GM12872 (cell line): ENCODE measurements at regions not wholly inside any gene's neighbourhood (a gene's known extent, or its start where the extent isn't known, plus 50 kb on each side); places are given as distances from the start of the nearest gene placed in this dataset.

Experiments
- TF ChIP-seq, protein P1 (sequence below): IDR thresholded peaks from 3 replicates; pipeline ENCODE4 v1.5.1; 2011; ENCODE audit warnings: low read depth, mild to moderate bottlenecking, low read length, moderate library complexity; ENCODE audit not compliant: insufficient read depth

DNA sequence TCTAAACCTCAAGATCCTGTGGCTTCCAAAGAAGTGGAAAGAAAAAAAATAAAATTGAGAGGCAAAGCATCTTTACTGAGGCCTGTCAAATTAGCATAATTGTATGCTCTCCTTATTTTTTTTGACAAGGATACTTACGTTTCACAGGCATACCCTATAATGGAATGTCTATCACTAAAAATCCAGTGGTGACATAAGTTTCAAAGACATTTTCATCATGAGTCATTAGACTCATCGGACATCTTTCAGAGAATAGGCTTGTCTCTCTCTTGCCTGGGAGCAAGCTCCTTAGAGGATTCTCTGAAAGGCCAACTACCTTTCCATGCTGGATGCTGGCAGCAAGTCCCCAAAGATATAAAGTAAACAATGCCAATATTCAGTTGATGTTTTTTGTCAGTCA is 380.7 kb upstream of the STEAP1 start:
- TF ChIP-seq, protein P1, sequence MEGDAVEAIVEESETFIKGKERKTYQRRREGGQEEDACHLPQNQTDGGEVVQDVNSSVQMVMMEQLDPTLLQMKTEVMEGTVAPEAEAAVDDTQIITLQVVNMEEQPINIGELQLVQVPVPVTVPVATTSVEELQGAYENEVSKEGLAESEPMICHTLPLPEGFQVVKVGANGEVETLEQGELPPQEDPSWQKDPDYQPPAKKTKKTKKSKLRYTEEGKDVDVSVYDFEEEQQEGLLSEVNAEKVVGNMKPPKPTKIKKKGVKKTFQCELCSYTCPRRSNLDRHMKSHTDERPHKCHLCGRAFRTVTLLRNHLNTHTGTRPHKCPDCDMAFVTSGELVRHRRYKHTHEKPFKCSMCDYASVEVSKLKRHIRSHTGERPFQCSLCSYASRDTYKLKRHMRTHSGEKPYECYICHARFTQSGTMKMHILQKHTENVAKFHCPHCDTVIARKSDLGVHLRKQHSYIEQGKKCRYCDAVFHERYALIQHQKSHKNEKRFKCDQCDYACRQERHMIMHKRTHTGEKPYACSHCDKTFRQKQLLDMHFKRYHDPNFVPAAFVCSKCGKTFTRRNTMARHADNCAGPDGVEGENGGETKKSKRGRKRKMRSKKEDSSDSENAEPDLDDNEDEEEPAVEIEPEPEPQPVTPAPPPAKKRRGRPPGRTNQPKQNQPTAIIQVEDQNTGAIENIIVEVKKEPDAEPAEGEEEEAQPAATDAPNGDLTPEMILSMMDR, result no peak

- TF ChIP-seq, protein P1, result no peak
Measured at GRCh38 chr7:89775459-89775858, 378.8 kb upstream of the STEAP1 start.

DNA sequence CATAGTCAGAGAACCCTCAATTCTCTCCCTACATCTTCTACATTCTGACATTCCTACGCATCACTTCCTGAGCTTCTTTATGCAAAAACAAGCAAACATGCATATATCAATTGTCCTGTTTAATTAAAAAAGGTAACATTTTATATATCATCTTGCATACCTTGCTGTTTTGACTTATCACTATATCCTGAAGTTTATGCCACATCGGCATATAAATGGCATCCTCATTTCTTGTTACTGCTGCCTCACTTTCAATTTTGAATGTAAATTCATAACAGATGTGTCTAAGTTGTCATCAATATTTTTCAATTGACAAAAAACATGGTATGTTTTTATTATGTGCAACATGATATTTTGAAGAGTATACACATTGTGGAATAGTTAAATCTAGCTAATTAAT is 377.3 kb upstream of the STEAP1 start:
- TF ChIP-seq, protein P1, result no peak

DNA sequence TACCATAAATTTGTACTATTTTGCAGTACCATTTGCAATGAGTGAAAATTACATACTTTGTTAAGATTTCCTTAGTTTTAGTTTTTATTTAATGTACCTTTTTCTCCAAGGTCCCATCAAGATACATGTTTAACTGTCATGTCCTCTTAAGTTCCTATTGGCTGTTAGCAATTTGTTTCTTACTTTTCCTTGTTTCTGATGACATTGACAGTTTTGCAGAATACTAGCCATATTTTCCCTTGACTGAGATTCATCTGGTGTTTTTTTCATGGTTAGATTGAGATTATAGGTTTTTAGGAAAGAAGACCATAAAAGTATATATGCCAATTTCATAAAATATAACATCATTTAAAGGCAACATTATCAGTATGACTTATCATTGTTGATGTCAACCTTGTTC is 376.8 kb upstream of the STEAP1 start:
- TF ChIP-seq, protein P1, result no peak

DNA sequence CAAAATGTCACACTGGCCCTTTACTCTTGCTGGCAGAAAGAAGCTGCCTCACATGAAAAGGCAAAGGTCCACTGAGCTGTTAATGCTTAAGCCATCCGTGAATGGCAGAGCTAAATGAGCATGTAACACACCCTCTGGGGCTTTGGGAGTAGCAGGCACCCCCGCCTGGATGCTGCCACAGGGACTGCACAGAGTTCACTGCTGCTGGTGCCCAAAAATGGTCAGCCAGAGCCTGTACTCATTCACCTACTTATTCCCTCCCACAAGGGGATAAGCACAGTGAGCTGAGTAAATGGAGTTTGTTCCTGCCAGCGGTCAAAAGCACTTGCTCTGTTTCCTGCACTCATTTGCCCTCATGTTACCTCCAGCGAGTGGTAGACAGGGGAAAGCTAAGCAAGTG is 374.0 kb upstream of the STEAP1 start:
- TF ChIP-seq, protein P1, result no peak

GRCh38 chr7:89796481-89796880 is 357.8 kb upstream of the STEAP1 start:
- TF ChIP-seq, protein P1, result no peak

DNA sequence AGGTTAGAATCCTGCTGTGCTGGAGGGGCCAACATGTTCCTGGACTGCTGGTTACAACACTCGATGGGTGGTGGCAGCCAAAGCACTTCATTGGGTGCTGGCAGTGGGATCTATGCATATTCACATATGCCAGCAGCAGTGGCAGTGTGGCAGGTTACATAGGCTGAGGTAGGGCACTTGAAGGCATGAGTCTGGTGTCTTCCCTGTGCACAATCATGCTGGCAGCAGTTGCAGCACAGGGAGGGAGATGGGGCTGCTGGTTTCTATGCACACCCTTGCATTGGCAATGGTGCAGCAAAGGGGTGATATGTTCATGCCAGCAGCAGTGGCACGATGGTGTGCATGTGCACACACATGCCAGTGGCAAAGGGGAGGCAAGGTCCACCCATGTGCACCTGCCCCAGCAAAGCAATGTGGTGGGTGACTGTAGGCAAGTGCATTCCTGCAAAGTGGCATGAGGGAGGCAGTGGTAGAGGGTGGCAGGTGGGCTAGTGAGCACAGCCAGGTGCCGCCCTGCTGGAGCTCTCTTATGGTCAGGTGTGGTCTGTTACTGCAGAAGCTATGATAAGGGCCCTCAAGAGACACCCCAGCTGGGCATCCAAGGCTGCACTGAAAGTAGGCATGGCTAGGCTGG is 356.2 kb upstream of the STEAP1 start:
- TF ChIP-seq, protein P1, result no peak
